ENCODE measurements at regions not wholly inside any gene's neighbourhood (a gene's known extent, or its start where the extent isn't known, plus 50 kb on each side); places are given as distances from the start of the nearest gene placed in this dataset.

DNA sequence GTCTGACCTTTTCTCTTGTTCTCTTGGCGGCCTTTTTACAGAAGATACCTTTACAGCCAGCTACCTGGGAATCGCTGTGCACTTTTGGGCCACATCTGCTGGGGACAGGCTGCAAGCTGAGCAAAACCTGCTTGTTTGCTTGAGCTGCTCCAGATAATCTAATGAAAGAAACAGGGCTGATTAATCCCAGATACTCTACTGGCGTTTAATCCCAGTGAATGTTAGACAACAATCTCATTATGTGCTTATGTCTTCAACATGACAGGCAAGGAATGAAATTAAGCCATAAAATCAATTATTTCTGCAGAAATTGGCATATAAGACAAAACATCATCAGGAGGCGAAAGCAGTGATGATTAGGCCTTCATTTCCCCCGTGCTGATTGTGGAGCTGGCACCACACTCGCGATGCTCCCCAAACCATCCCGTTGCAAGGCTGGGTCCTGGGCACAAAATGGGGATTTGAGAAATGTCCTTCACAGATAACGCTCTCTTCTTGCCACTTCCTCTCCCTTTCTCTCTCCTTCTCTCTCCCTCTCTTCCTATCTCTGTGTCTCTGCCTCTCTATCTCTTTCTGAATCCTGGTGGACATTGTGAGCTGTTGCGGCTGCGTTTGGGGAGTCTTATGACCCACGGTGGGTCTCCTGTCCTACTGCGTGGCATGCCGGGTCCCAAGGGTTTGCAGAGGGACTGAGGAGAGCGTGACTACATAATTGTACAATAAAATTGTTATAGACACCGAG lies 1053.8 kb downstream of the TBC1D22A start:
- Histone ChIP-seq H3K27ac (ENCODE audit: low read length in 2 of 2) (no peak overlapping the region), H3K79me2 (ENCODE audit: control insufficient read depth, insufficient read depth, low read length) (no peaks in the 10 kb centered on the region), H3K9ac (ENCODE audit: low read length) (no peak overlapping the region), H3K4me2 (replicated peaks; ENCODE audit: low read depth, low read length, poor library complexity, severe bottlenecking) (no peak overlapping the region), H3K27me3 (replicated peaks in 1 of 4; ENCODE audit: control extremely low read depth in 1 of 4, control insufficient read depth in 3 of 4, insufficient read depth in 4 of 4, low read length in 3 of 4) (peaks cover 0 to 1% (median 0%) of the 10 kb centered on the region in 4 experiments), H3K9me3 (ENCODE audit: control extremely low read depth in 1 of 3, control insufficient read depth in 2 of 3, insufficient read depth in 1 of 3, low read length in 2 of 3) (peaks cover 0 to 35% (median 0%) of the 10 kb centered on the region in 3 donors), H3K36me3 (replicated peaks in 1 of 2; ENCODE audit: control extremely low read depth in 1 of 2, control insufficient read depth in 1 of 2, extremely low read depth in 1 of 2, insufficient read depth in 2 of 2, low read length in 1 of 2) (no peaks in the 10 kb centered on the region), H2AFZ (ENCODE audit: insufficient read depth, low read depth, low read length, poor library complexity, severe bottlenecking) (no peak overlapping the region), H4K20me1 (ENCODE audit: control insufficient read depth, insufficient read depth, low read length, poor library complexity, severe bottlenecking) (no peaks in the 10 kb centered on the region), H3K4me3 (ENCODE audit: control extremely low read depth in 1 of 5, extremely low read depth in 1 of 5, insufficient read depth in 1 of 5, low read depth in 2 of 5, low read length in 4 of 5) (no peak overlapping the region), H3K4me1 (ENCODE audit: control insufficient read depth in 2 of 2, insufficient read depth in 2 of 2, low read length in 2 of 2) (no peaks in the 10 kb centered on the region)
- TF ChIP-seq, protein P1, sequence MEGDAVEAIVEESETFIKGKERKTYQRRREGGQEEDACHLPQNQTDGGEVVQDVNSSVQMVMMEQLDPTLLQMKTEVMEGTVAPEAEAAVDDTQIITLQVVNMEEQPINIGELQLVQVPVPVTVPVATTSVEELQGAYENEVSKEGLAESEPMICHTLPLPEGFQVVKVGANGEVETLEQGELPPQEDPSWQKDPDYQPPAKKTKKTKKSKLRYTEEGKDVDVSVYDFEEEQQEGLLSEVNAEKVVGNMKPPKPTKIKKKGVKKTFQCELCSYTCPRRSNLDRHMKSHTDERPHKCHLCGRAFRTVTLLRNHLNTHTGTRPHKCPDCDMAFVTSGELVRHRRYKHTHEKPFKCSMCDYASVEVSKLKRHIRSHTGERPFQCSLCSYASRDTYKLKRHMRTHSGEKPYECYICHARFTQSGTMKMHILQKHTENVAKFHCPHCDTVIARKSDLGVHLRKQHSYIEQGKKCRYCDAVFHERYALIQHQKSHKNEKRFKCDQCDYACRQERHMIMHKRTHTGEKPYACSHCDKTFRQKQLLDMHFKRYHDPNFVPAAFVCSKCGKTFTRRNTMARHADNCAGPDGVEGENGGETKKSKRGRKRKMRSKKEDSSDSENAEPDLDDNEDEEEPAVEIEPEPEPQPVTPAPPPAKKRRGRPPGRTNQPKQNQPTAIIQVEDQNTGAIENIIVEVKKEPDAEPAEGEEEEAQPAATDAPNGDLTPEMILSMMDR (IDR thresholded peaks at IDR 0.05): no peak
- TF ChIP-seq EZH2 (IDR thresholded peaks at IDR 0.05; ENCODE audit: borderline replicate concordance, insufficient read depth, low read depth, low read length, poor library complexity, severe bottlenecking): no peak
- peaks cover 7% of the 10 kb centered on the region for H3K27me3 Mint-ChIP-seq
- no peak for ATAC-seq (ENCODE audit: low read depth)
- intact Hi-C loops (cut with micrococcal nuclease): no loop called here
- H3K4me3 Mint-ChIP-seq: no peak overlapping the region
- H3K4me1 Mint-ChIP-seq: no peaks in the 10 kb centered on the region
- DNase-seq: no peak
- WGBS (ENCODE audit: insufficient coverage): 94% methylated on average over 12 of the region's 16 CpGs
- CTCF ChIA-PET: no interaction called here
- POLR2A ChIA-PET: no interaction called here
- H3K9me3 Mint-ChIP-seq (ENCODE audit: insufficient read depth): no peaks in the 10 kb centered on the region
- no peak overlapping the region for H3K27ac Mint-ChIP-seq

DNA sequence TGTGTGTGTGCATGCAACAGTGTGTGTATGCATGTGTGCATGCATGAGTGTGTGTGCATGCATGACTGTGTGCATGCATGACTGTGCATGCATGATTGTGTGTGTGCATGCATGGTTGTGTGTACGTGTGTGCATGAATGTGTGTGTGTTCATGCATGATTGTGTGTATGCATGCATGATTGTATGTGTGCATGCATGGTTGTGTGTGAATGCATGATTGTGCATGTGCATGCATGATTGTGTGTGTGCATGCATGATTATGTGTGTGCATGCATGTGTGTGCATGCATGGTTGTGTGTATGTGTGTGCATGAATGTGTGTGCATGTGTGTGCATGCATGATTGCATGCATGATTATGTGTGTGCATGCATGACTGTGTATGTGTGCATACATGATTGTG lies 1052.0 kb downstream of the TBC1D22A start:
- H3K4me1 Mint-ChIP-seq: no peaks in the 10 kb centered on the region
- Histone ChIP-seq H3K79me2 (ENCODE audit: control insufficient read depth, insufficient read depth, low read length) (no peaks in the 10 kb centered on the region), H3K4me1 (ENCODE audit: control insufficient read depth in 2 of 2, insufficient read depth in 2 of 2, low read length in 2 of 2) (no peaks in the 10 kb centered on the region), H3K27me3 (replicated peaks in 1 of 4; ENCODE audit: control extremely low read depth in 1 of 4, control insufficient read depth in 3 of 4, insufficient read depth in 4 of 4, low read length in 3 of 4) (peaks cover 0 to 5% (median 0%) of the 10 kb centered on the region in 4 experiments), H3K9me3 (ENCODE audit: control extremely low read depth in 1 of 3, control insufficient read depth in 2 of 3, insufficient read depth in 1 of 3, low read length in 2 of 3) (peaks cover 0 to 43% (median 0%) of the 10 kb centered on the region in 3 donors), H3K27ac (ENCODE audit: low read length in 2 of 2) (no peak overlapping the region), H3K9ac (ENCODE audit: low read length) (no peak overlapping the region), H3K4me3 (ENCODE audit: control extremely low read depth in 1 of 5, extremely low read depth in 1 of 5, insufficient read depth in 1 of 5, low read depth in 2 of 5, low read length in 4 of 5) (no peak overlapping the region), H3K4me2 (replicated peaks; ENCODE audit: low read depth, low read length, poor library complexity, severe bottlenecking) (no peak overlapping the region), H4K20me1 (ENCODE audit: control insufficient read depth, insufficient read depth, low read length, poor library complexity, severe bottlenecking) (no peaks in the 10 kb centered on the region), H2AFZ (ENCODE audit: insufficient read depth, low read depth, low read length, poor library complexity, severe bottlenecking) (no peak overlapping the region), H3K36me3 (replicated peaks in 1 of 2; ENCODE audit: control extremely low read depth in 1 of 2, control insufficient read depth in 1 of 2, extremely low read depth in 1 of 2, insufficient read depth in 2 of 2, low read length in 1 of 2) (no peaks in the 10 kb centered on the region)
- no peak for TF ChIP-seq EZH2 (IDR thresholded peaks at IDR 0.05; ENCODE audit: borderline replicate concordance, insufficient read depth, low read depth, low read length, poor library complexity, severe bottlenecking)
- TF ChIP-seq, protein P1 (IDR thresholded peaks at IDR 0.05): no peak
- ChIA-PET CTCF (no interaction called here), POLR2A (no interaction called here)
- peaks cover 7% of the 10 kb centered on the region for H3K27me3 Mint-ChIP-seq
- 95% methylated on average over 1 of the region's 1 CpG for WGBS (ENCODE audit: insufficient coverage)
- ATAC-seq (ENCODE audit: low read depth) (no peak), DNase-seq (no peak)
- H3K4me3 Mint-ChIP-seq: no peak overlapping the region
- no peak overlapping the region for H3K27ac Mint-ChIP-seq
- H3K9me3 Mint-ChIP-seq (ENCODE audit: insufficient read depth): no peaks in the 10 kb centered on the region
- intact Hi-C loops (cut with micrococcal nuclease): no loop called here
